KBM-7 (cell line): ENCODE measurements at regions not wholly inside any gene's neighbourhood (a gene's known extent, or its start where the extent isn't known, plus 50 kb on each side); places are given as distances from the start of the nearest gene placed in this dataset.
"Not testable (repeated sequence)": the region's sequence is repeated elsewhere in the genome, so short reads cannot be mapped to it uniquely, and the experiment has no call there.

Source experiments
- DNase-seq: peaks from one replicate; pipeline ENCODE4 v3.0.0-alpha.2; 2015
- in situ Hi-C: fragments of 300-500 bp; cut with MboI; formaldehyde crosslinking; loops from 2 replicates; pipeline ENCODE4 v1.14.3; 2020; ENCODE audit warnings: low sequenced_read_pairs, low pct_unique_long_range_greater_than_20kb, mixed read lengths

GRCh38 chr10:29236910-29237309, 52.0 kb upstream of the LYZL1 start:
- DNase-seq, in situ Hi-C loops: not testable (repeated sequence)

- DNase-seq: no peak
- in situ Hi-C loops: no loop called here
Observed at GRCh38 chr10:29237786-29238185, 51.1 kb upstream of the LYZL1 start.

GRCh38 chr10:29238523-29239135, 50.2 kb upstream of the LYZL1 start:
- in situ Hi-C loops: no loop called here
- no peak for DNase-seq
